ENCODE measurements at regions not wholly inside any gene's neighbourhood (a gene's known extent, or its start where the extent isn't known, plus 50 kb on each side); places are given as distances from the start of the nearest gene placed in this dataset.

DNA sequence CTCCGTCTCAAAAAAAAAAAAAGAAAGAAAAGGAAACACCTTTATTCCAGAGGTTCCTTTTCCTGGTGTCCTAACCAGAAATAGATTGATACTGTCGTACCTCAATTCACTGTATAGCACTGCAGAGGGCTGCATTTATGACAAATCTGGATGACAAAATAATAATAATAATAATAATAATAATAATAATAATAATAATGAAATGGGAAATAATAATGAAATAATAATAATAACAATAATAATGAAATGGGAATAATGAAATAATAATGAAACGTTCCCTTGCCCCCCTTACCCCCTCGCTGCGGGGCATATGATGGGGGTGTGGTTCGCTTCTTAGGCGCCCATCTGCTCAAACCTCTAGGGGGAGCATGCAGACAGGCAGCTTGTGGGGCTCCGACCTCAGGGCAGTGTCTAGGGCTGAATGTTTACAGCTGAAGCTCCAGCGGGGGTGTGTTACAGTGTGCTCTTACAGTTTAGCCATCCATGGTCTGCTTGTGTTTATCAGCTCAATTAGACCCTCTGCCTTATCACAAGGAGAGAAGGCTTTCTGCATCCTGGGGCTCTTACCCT, 1088.3 kb upstream of the SEL1L start:
- CTCF ChIA-PET = no interaction called here
- no peak for DNase-seq
- POLR2A ChIA-PET = no interaction called here
- H3K4me1 Mint-ChIP-seq = no peaks in the 10 kb centered on the region
- Histone ChIP-seq H3K4me3 (ENCODE audit: low read length) (no peak overlapping the region), H3K36me3 (ENCODE audit: control insufficient read depth in 2 of 3, insufficient read depth in 3 of 3, low read length in 3 of 3) (no peaks in the 10 kb centered on the region), H3K27ac (ENCODE audit: low read depth, low read length) (no peak overlapping the region), H3K4me1 (ENCODE audit: control insufficient read depth in 2 of 2, insufficient read depth in 2 of 2, low read length in 2 of 2) (no peaks in the 10 kb centered on the region), H3K9me3 (ENCODE audit: control insufficient read depth in 2 of 3, low read length in 3 of 3) (no peaks in the 10 kb centered on the region), H3K27me3 (ENCODE audit: control insufficient read depth in 2 of 2, insufficient read depth in 2 of 2, low read length in 2 of 2) (no peaks in the 10 kb centered on the region)
- H3K36me3 Mint-ChIP-seq = no peaks in the 10 kb centered on the region
- no peak overlapping the region for H3K27ac Mint-ChIP-seq
- H3K4me3 Mint-ChIP-seq = no peak overlapping the region
- ATAC-seq = no peak
- no peaks in the 10 kb centered on the region for H3K27me3 Mint-ChIP-seq
- intact Hi-C loops (cut with micrococcal nuclease) = no loop called here
- H3K9me3 Mint-ChIP-seq = peaks cover 0 to 19% (median 6%) of the 10 kb centered on the region in 11 donors

DNA sequence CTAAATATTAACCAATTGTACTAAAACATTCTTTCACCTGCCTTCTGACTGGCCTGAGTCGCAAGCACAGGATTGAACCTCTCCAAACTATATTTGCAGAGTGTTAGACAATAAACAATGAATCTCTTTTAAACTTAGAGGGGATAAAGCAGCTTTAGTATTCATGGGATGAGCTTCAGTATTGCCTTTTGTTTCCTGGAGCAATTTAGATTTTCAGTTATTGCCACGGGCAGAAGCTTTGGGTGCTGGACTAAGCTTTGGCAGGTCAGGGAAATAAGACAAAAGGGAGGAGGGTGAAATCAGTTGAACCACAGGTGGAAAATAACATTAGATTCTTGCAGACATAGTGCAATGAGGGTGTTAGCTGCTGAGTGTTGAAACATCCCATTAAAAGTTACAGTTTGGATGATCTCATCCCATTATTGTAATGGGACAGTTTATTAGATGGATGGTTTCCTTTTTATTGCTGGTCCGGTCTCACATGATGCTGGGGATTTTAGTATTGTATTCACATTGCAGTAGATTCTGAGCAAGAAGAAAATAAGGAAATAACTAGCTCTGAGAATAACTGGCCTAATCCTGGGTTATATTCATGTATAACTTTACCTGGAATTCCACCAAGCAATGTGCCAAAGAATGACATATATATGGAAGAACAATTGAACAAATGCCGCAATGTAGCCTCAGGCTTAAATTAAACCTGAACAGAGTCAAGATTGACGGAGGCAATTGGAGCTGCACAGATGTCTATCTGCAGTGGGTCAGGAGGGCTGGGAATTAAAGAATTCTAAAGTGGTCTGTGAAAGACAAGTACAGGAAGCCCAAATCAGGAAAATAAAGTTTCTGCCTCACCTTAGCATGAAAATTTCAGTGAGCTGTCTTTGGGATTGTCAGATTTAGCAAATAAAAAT, 1092.8 kb upstream of the SEL1L start:
- intact Hi-C loops (cut with micrococcal nuclease) = no loop called here
- ChIA-PET CTCF (no interaction called here), POLR2A (no interaction called here)

DNA sequence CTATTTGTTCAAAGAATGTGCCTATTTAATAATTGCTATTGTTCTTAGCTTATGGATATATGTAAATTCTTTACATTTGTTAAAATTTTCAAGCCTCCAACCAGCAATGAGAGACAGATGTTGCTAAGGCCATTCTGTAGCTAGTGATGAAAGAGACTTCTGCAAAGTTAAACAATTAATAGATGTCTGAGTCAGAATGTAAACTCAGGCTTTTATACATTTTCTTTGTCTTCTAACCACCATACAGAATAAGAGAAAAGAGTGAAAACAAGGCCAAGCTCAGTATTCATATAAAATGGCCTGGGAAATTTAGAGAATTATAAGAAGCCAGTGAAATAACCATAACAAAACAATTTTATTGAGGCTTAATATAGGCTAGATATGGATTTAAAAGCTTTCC, 1102.3 kb upstream of the SEL1L start:
- Mint-ChIP-seq H3K27me3 (no peaks in the 10 kb centered on the region), H3K4me3 (no peak overlapping the region)
- CTCF ChIA-PET = no interaction called here

More for the DNA sequence above, 1092.8 kb upstream of the SEL1L start:
- Histone ChIP-seq H3K4me3 (ENCODE audit: low read length) (no peak overlapping the region), H3K9me3 (ENCODE audit: control insufficient read depth in 2 of 3, low read length in 3 of 3) (no peaks in the 10 kb centered on the region), H3K36me3 (ENCODE audit: control insufficient read depth in 2 of 3, insufficient read depth in 3 of 3, low read length in 3 of 3) (no peaks in the 10 kb centered on the region), H3K27me3 (ENCODE audit: control insufficient read depth in 2 of 2, insufficient read depth in 2 of 2, low read length in 2 of 2) (no peaks in the 10 kb centered on the region), H3K4me1 (ENCODE audit: control insufficient read depth in 2 of 2, insufficient read depth in 2 of 2, low read length in 2 of 2) (no peaks in the 10 kb centered on the region), H3K27ac (ENCODE audit: low read depth, low read length) (no peak overlapping the region)
- Mint-ChIP-seq H3K27me3 (no peaks in the 10 kb centered on the region), H3K27ac (no peak overlapping the region), H3K36me3 (no peaks in the 10 kb centered on the region), H3K4me3 (no peak overlapping the region), H3K9me3 (peaks cover 0 to 23% (median 10%) of the 10 kb centered on the region in 11 donors), H3K4me1 (no peaks in the 10 kb centered on the region)
- ATAC-seq (no peak), DNase-seq (no peak)

DNA sequence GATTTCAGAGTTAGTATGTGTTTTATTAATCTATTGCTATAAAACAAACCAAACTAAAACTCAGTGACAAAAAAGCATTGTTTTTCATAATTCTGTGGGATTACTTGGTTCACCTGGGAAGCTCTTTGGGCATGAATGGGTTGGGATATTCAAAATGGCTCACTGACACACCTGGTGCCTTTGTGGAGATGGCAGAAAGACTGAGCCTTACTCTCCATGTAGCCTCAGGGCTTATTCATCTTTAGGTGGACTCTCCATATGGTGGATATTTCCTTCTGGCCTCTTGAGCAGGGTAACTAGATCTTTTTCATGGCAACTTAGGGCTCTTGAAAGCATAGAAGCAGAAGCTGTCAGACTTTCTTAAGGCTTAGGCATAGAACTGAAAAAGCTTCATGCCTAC, 1102.8 kb upstream of the SEL1L start:
- Mint-ChIP-seq H3K4me1 (no peaks in the 10 kb centered on the region), H3K4me3 (no peak overlapping the region), H3K27ac (no peak overlapping the region), H3K9me3 (peaks cover 3 to 21% (median 10%) of the 10 kb centered on the region in 11 donors), H3K27me3 (no peaks in the 10 kb centered on the region), H3K36me3 (peaks cover 0 to 9% (median 0%) of the 10 kb centered on the region in 5 donors)
- DNase-seq (no peak), ATAC-seq (no peak)
- H3K4me3 ChIP-seq (ENCODE audit: low read length) = no peak overlapping the region
- CTCF ChIA-PET = no interaction called here
- no peaks in the 10 kb centered on the region for H3K27me3 ChIP-seq (ENCODE audit: control insufficient read depth in 2 of 2, insufficient read depth in 2 of 2, low read length in 2 of 2)
- no peaks in the 10 kb centered on the region for H3K4me1 ChIP-seq (ENCODE audit: control insufficient read depth in 2 of 2, insufficient read depth in 2 of 2, low read length in 2 of 2)
- POLR2A ChIA-PET = no interaction called here
- H3K27ac ChIP-seq (ENCODE audit: low read depth, low read length) = no peak overlapping the region
- H3K36me3 ChIP-seq (ENCODE audit: control insufficient read depth in 2 of 3, insufficient read depth in 3 of 3, low read length in 3 of 3) = no peaks in the 10 kb centered on the region
- intact Hi-C loops (cut with micrococcal nuclease) = no loop called here
- no peaks in the 10 kb centered on the region for H3K9me3 ChIP-seq (ENCODE audit: control insufficient read depth in 2 of 3, low read length in 3 of 3)

More for the DNA sequence above, 1102.3 kb upstream of the SEL1L start:
- POLR2A ChIA-PET = no interaction called here
- Histone ChIP-seq H3K27ac (ENCODE audit: low read depth, low read length) (no peak overlapping the region), H3K9me3 (ENCODE audit: control insufficient read depth in 2 of 3, low read length in 3 of 3) (no peaks in the 10 kb centered on the region), H3K27me3 (ENCODE audit: control insufficient read depth in 2 of 2, insufficient read depth in 2 of 2, low read length in 2 of 2) (no peaks in the 10 kb centered on the region), H3K4me3 (ENCODE audit: low read length) (no peak overlapping the region), H3K36me3 (ENCODE audit: control insufficient read depth in 2 of 3, insufficient read depth in 3 of 3, low read length in 3 of 3) (no peaks in the 10 kb centered on the region), H3K4me1 (ENCODE audit: control insufficient read depth in 2 of 2, insufficient read depth in 2 of 2, low read length in 2 of 2) (no peaks in the 10 kb centered on the region)
- DNase-seq = no peak
- no peak for ATAC-seq
- Mint-ChIP-seq H3K27ac (no peak overlapping the region), H3K9me3 (peaks cover 3 to 24% (median 11%) of the 10 kb centered on the region in 11 donors), H3K4me1 (no peaks in the 10 kb centered on the region), H3K36me3 (peaks cover 0 to 9% (median 0%) of the 10 kb centered on the region in 5 donors)
- intact Hi-C loops (cut with micrococcal nuclease) = no loop called here

DNA sequence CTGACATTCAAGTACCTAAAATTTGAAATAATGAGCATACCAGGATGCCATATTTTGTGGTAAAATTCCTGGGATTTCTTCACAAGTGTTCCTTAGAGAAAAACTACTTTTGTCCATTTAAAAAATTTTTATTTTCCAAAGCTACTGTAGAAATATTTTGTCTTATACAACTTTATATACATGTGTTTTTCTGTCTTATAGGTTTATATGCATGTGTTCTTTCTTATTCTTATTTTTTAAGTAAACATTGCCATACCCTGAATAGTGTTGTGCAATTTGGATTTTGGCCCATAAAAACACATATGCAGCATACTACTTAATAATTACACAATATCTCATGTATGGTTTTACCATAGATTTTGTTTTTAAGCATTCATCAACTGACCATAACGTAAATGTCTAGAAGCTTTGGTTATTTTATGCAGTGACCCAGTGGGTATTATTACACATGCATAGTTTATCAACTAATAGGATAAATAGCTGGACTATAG, 1107.4 kb upstream of the SEL1L start:
- intact Hi-C loops (cut with micrococcal nuclease) = no loop called here
- no peaks in the 10 kb centered on the region for H3K4me1 Mint-ChIP-seq
- Histone ChIP-seq H3K27ac (ENCODE audit: low read depth, low read length) (no peak overlapping the region), H3K36me3 (ENCODE audit: control insufficient read depth in 2 of 3, insufficient read depth in 3 of 3, low read length in 3 of 3) (no peaks in the 10 kb centered on the region), H3K4me3 (ENCODE audit: low read length) (no peak overlapping the region), H3K27me3 (ENCODE audit: control insufficient read depth in 2 of 2, insufficient read depth in 2 of 2, low read length in 2 of 2) (no peaks in the 10 kb centered on the region), H3K9me3 (ENCODE audit: control insufficient read depth in 2 of 3, low read length in 3 of 3) (no peaks in the 10 kb centered on the region), H3K4me1 (ENCODE audit: control insufficient read depth in 2 of 2, insufficient read depth in 2 of 2, low read length in 2 of 2) (no peaks in the 10 kb centered on the region)
- no peak overlapping the region for H3K27ac Mint-ChIP-seq
- no peaks in the 10 kb centered on the region for H3K36me3 Mint-ChIP-seq
- DNase-seq = no peak
- no peak for ATAC-seq
- CTCF ChIA-PET = interaction anchor here (0.7 kb wide), 1 partner anchor 676 kb away, joined by 3 read pairs; no protein-coding TSS in a partner anchor
- H3K9me3 Mint-ChIP-seq = peaks cover 0 to 11% (median 3%) of the 10 kb centered on the region in 11 donors
- H3K4me3 Mint-ChIP-seq = no peak overlapping the region
- H3K27me3 Mint-ChIP-seq = no peaks in the 10 kb centered on the region
- POLR2A ChIA-PET = no interaction called here

DNA sequence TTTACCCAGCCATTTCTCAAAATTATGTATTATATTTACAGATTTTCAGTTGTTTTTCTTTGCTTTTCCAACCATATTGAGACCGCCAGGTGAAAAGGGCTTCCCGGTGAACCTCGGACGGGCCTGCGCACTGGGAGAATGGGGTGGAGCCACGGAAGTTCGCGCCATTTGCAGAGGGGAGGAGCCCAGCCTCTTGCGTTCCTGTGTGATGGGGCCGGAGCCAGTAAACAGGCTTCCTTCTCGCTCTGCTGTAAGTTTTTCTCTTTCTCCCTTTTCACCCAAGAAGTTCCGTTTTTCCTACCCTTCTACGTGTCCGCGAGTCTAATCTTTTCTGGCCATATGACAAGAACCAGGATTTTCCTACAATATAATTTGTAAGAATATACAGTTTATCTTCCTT, 1108.8 kb upstream of the SEL1L start:
- intact Hi-C loops (cut with micrococcal nuclease) = no loop called here
- CTCF ChIA-PET = no interaction called here
- no peaks in the 10 kb centered on the region for H3K27me3 ChIP-seq (ENCODE audit: control insufficient read depth in 2 of 2, insufficient read depth in 2 of 2, low read length in 2 of 2)
- no peaks in the 10 kb centered on the region for H3K9me3 ChIP-seq (ENCODE audit: control insufficient read depth in 2 of 3, low read length in 3 of 3)
- Mint-ChIP-seq H3K4me3 (peak overlapping the region in 8 of 10 donors; percentile 48 to 79 (median 62)), H3K36me3 (no peaks in the 10 kb centered on the region), H3K9me3 (peaks cover 0 to 11% (median 2%) of the 10 kb centered on the region in 11 donors), H3K4me1 (no peaks in the 10 kb centered on the region), H3K27ac (peak overlapping the region in 2 of 9 donors; percentile 34 to 47), H3K27me3 (no peaks in the 10 kb centered on the region)
- H3K4me1 ChIP-seq (ENCODE audit: control insufficient read depth in 2 of 2, insufficient read depth in 2 of 2, low read length in 2 of 2) = no peaks in the 10 kb centered on the region
- DNase-seq (peak in 7 of 9 donors; percentile 1 to 28 (median 4)), ATAC-seq (no peak)
- H3K27ac ChIP-seq (ENCODE audit: low read depth, low read length) = no peak overlapping the region
- POLR2A ChIA-PET = no interaction called here
- H3K4me3 ChIP-seq (ENCODE audit: low read length) = no peak overlapping the region
- H3K36me3 ChIP-seq (ENCODE audit: control insufficient read depth in 2 of 3, insufficient read depth in 3 of 3, low read length in 3 of 3) = no peaks in the 10 kb centered on the region

All from naive thymus-derived CD4-positive, alpha-beta T cell (primary cell).